ENCODE measurements at regions not wholly inside any gene's neighbourhood (a gene's known extent, or its start where the extent isn't known, plus 50 kb on each side); places are given as distances from the start of the nearest gene placed in this dataset.

DNA sequence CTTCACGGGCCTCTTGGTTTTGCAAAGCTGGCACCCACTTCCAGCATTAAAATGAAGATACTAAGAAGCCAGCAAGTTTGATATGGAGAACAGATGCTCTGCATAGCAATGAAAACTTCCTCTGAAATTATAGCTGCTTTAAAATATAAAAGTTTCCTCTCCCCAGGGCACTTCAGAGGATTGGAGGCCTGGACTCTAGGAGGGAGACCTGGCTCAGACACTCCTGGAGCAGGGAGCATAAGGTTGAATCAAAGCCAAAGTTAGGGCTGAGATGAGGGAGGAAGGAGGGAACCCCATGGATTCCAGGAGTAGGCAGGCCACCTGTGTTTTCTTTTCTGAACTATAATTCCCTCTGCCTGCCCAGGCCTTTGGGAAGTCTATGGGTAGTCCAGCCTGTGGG is 176.0 kb upstream of the RPL38 start:
- TF ChIP-seq, protein P1, sequence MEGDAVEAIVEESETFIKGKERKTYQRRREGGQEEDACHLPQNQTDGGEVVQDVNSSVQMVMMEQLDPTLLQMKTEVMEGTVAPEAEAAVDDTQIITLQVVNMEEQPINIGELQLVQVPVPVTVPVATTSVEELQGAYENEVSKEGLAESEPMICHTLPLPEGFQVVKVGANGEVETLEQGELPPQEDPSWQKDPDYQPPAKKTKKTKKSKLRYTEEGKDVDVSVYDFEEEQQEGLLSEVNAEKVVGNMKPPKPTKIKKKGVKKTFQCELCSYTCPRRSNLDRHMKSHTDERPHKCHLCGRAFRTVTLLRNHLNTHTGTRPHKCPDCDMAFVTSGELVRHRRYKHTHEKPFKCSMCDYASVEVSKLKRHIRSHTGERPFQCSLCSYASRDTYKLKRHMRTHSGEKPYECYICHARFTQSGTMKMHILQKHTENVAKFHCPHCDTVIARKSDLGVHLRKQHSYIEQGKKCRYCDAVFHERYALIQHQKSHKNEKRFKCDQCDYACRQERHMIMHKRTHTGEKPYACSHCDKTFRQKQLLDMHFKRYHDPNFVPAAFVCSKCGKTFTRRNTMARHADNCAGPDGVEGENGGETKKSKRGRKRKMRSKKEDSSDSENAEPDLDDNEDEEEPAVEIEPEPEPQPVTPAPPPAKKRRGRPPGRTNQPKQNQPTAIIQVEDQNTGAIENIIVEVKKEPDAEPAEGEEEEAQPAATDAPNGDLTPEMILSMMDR (IDR thresholded peaks at IDR 0.05), result no peak
- TF ChIP-seq POLR2A (IDR thresholded peaks at IDR 0.05), result no peak

All from uterus (tissue), 2 donors.